GM13976 (cell line): ENCODE measurements at regions not wholly inside any gene's neighbourhood (a gene's known extent, or its start where the extent isn't known, plus 50 kb on each side); places are given as distances from the start of the nearest gene placed in this dataset.

Experiments
- DNase-seq: peaks from one replicate; pipeline ENCODE4 v3.0.0; 2012; ENCODE audit warnings: low spot score
- CTCF ChIP-seq: IDR thresholded peaks from 2 replicates; pipeline ENCODE4 v1.5.1; 2012; ENCODE audit warnings: borderline replicate concordance, mild to moderate bottlenecking; ENCODE audit not compliant: insufficient read depth; ENCODE audit errors: extremely low read depth, missing control alignments, control extremely low read depth
- in situ Hi-C: fragments of 300-500 bp; cut with MboI; formaldehyde crosslinking; loops from one replicate; pipeline ENCODE4 v1.12.0; 2022; ENCODE audit warnings: low sequenced_read_pairs, mixed read lengths, inconsistent platforms; ENCODE audit not compliant: unreplicated experiment

GRCh38 chrX:40514376-40514775 lies 66.4 kb upstream of the ATP6AP2 start:
- in situ Hi-C loops: no loop called here
- no peak for TF ChIP-seq CTCF

DNA sequence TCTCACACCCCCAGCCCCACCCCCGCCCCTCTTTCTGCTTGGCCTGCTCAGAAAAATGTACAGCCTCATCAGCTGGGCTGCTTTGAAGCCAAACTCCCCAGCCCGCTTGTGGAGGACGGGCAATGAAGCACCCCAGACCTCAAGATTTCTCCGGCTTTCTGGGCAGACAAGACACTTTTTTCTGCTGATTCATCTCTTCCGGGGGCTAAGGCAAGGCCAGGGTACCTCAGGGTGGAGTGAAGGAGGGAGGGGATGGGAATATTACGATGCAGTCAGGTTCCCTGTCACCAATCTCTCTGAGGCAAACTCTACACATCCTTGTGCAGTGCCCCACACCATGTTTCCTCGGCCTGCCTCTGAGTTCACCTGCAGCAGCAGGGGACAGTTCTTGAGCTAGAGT lies 66.9 kb upstream of the ATP6AP2 start:
- no peak for DNase-seq
- TF ChIP-seq CTCF: no peak
- in situ Hi-C loops: no loop called here

More at GRCh38 chrX:40514376-40514775, 66.4 kb upstream of the ATP6AP2 start:
- DNase-seq: no peak

- no peak for TF ChIP-seq CTCF
- DNase-seq: no peak
- in situ Hi-C loops: no loop called here
Measured at GRCh38 chrX:40513012-40513411, 67.8 kb upstream of the ATP6AP2 start.

DNA sequence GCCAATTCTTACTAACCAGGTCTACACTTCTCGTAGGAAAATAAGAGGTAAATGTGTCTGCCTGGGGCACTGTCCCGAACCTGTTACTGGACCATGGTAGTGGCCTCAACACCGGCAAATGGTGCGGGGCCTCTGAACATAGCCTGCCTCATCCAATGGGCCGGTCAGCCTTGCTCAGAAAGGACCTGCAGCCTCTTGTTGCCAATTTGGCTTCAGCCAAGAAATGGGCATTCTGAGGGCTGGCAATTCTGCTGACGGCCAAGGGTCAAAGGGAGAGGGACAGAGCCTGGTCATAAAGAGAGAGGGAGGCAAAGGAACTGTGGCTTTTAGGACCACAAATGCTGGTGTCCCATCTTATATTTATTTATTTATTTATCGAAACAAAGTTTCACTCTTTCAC lies 69.5 kb upstream of the ATP6AP2 start:
- no peak for DNase-seq
- TF ChIP-seq CTCF: no peak
- in situ Hi-C loops: no loop called here

- in situ Hi-C loops: no loop called here
- no peak for TF ChIP-seq CTCF
- DNase-seq: no peak
Measured at GRCh38 chrX:40508560-40508959, 72.2 kb upstream of the ATP6AP2 start.

GRCh38 chrX:40506201-40506985 lies 74.4 kb upstream of the ATP6AP2 start:
- DNase-seq: no peak
- in situ Hi-C loops: no loop called here
- TF ChIP-seq CTCF: no peak
